PFSK-1 (cell line): ENCODE measurements at regions not wholly inside any gene's neighbourhood (a gene's known extent, or its start where the extent isn't known, plus 50 kb on each side); places are given as distances from the start of the nearest gene placed in this dataset.

Source experiments
- FOXP2 ChIP-seq: optimal IDR thresholded peaks from 2 replicates; pipeline ENCODE3; 2011; ENCODE audit warnings: borderline replicate concordance, control low read depth, inconsistent platforms; ENCODE audit not compliant: insufficient read depth; ENCODE audit errors: extremely low read length, extremely low read depth
- POLR2AphosphoS5 ChIP-seq: IDR thresholded peaks from 2 replicates; pipeline ENCODE4 v1.6.1; 2012; ENCODE audit warnings: low read depth, mild to moderate bottlenecking, control low read depth, low read length, moderate library complexity
- REST ChIP-seq, 2 experiments: IDR thresholded peaks; 2 replicates each; pipeline versions ENCODE4 v1.6.1 to v1.8.0; 2011 to 2012; ENCODE audit warnings: low read depth in 2 of 2, low read length in 2 of 2, control low read depth in 1 of 2, inconsistent platforms in 1 of 2, mild to moderate bottlenecking in 1 of 2, moderate library complexity in 1 of 2; ENCODE audit not compliant: insufficient read depth in 1 of 2
- SIN3A ChIP-seq: IDR thresholded peaks from 2 replicates; pipeline ENCODE4 v1.6.1; 2012; ENCODE audit warnings: mild to moderate bottlenecking, low read length, moderate library complexity, borderline replicate concordance; ENCODE audit not compliant: insufficient read depth
- TAF1 ChIP-seq: IDR thresholded peaks from 2 replicates; pipeline ENCODE4 v1.6.1; 2012; ENCODE audit warnings: low read length, control low read depth, borderline replicate concordance; ENCODE audit not compliant: insufficient read depth

GRCh38 chr18:65468881-65469280 is 281.9 kb upstream of the CDH7 start:
- TF ChIP-seq POLR2AphosphoS5 (no peak), REST (IDR thresholded peaks at IDR 0.05; ENCODE audit: insufficient read depth in 1 of 2, low read depth in 2 of 2, low read length in 2 of 2) (no peak), TAF1 (no peak), SIN3A (no peak)

GRCh38 chr18:65464361-65464760 is 286.5 kb upstream of the CDH7 start:
- TF ChIP-seq SIN3A (no peak), REST (IDR thresholded peaks at IDR 0.05; ENCODE audit: insufficient read depth in 1 of 2, low read depth in 2 of 2, low read length in 2 of 2) (no peak), POLR2AphosphoS5 (no peak), FOXP2 (no peak), TAF1 (no peak)

- TF ChIP-seq POLR2AphosphoS5 (no peak), SIN3A (no peak), FOXP2 (no peak), REST (IDR thresholded peaks at IDR 0.05; ENCODE audit: insufficient read depth in 1 of 2, low read depth in 2 of 2, low read length in 2 of 2) (no peak), TAF1 (no peak)
Observed at GRCh38 chr18:65459741-65460140, 291.1 kb upstream of the CDH7 start.

GRCh38 chr18:65458871-65459270 is 291.9 kb upstream of the CDH7 start:
- no peak for TF ChIP-seq FOXP2
- no peak for TF ChIP-seq TAF1
- TF ChIP-seq SIN3A: no peak
- TF ChIP-seq POLR2AphosphoS5: no peak
- no peak for TF ChIP-seq REST (IDR thresholded peaks at IDR 0.05; ENCODE audit: insufficient read depth in 1 of 2, low read depth in 2 of 2, low read length in 2 of 2)

GRCh38 chr18:65439188-65439587 is 311.6 kb upstream of the CDH7 start:
- TF ChIP-seq POLR2AphosphoS5 (no peak), REST (IDR thresholded peaks at IDR 0.05; ENCODE audit: insufficient read depth in 1 of 2, low read depth in 2 of 2, low read length in 2 of 2) (no peak), TAF1 (no peak), FOXP2 (no peak), SIN3A (no peak)
